Left cardiac atrium (tissue), 4 donors: ENCODE measurements at regions not wholly inside any gene's neighbourhood (a gene's known extent, or its start where the extent isn't known, plus 50 kb on each side); places are given as distances from the start of the nearest gene placed in this dataset.
A peak's percentile ranks its signal among the peaks of the same experiment; 100 is the strongest.

Experiments
- ATAC-seq, 2 donors: fragments of 200-7000 bp; cut with Tn5 transposase; one replicate each; pipeline ENCODE4 v1.9.1; 2020; ENCODE audit warnings: mild to moderate bottlenecking in 2 of 2, moderate library complexity in 2 of 2
- DNase-seq: peaks from one replicate; pipeline ENCODE4 v3.0.0-alpha.2; 2020
- intact Hi-C, 2 donors: fragments of 100-400 bp; cut with DNase I; formaldehyde crosslinking; loops; one replicate each; pipeline versions ENCODE4 v1.14.1 to v1.15.1; 2022 to 2023
- donor health status: DM: no; HTN: yes; CAD: no.
- donor health status: DM: no; HTN: yes; CAD: no; lungs with severe emphysema.
- donor health status: DM: yes; HTN: yes; CAD: no.
- donor health status: Dilated cardiomyopathy.

DNA sequence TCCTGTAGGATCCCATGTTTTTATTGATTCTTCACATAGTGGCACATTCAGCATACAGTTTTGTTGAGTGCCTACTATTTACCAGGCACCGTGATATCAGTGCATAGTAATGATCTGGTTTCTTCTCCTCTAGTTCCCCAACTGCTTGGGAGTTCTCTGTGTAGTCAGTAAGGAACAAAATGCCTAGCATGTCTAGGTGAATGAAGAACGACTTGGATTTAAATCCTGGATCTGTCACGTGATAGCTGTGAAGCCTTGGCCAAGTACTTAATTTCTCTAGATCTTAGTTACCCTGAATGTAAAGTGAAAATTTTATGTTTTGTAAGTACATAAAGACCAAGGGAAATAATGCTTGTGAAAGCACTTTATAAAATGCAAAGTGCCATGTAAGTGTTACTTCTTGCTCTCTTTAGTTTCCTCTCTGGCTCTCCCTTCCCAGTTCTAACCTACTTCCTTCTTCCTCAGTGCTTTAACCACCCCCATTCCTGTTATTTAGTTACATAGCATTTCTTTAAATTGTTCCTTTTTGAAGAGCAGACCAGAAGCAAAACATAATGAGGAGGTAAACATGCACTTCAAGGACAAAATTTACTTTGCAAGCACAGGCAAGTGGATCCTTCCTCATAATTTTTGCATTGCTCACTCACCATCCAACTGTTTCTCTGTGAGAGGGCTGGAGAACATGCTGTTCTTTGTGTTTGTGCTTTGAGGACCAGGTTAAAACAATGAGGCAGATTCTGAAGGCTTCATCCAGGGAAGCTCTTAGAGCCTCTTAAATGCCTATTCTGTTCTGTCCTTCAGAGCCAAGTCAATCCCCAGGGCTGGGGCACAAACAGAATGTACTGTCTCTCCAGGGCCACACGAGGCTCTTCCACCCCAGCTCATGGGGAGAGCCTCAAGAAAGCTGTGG, 353.9 kb upstream of the TENM4 start:
- no peak for DNase-seq
- intact Hi-C loops = no loop called here
- no peak for ATAC-seq

DNA sequence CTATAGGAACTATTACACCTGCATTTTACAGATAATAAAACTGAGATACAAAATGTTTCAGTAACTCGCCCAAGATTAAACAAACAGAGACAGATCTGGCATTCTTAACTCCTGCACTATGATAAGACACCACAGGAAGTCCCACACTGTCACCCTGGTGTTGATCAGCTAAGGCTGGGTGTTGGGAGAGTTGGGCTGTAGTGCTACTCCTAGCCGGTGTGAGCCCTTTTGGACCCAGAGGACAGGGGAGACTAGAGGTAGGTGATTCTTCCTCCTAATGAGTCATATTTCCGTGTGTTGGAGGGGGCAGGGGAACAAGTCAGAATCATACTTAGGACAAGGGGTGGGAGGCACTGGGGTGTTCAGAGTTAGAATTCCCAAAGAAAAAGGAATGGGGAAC, 353.2 kb upstream of the TENM4 start:
- ATAC-seq (no peak), DNase-seq (no peak)
- intact Hi-C loops = no loop called here

DNA sequence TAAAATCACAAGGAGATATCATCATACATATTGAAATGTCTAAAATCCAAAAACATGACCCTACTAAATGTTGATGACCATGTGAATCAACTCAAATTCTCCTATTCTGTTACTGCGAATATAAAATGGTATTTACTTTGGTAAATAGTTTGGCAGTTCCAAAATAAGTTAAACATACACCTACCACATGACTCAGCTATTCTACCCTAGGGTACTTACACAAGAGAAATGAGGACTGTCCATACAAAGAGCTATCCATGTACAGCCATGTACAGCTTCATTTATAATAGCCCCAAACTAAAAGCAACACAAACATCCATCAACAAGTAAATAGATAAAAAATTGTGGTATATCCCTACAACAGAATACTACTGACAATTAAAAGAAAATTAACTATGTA, 346.1 kb upstream of the TENM4 start:
- no peak for DNase-seq
- intact Hi-C loops = no loop called here
- ATAC-seq = no peak

DNA sequence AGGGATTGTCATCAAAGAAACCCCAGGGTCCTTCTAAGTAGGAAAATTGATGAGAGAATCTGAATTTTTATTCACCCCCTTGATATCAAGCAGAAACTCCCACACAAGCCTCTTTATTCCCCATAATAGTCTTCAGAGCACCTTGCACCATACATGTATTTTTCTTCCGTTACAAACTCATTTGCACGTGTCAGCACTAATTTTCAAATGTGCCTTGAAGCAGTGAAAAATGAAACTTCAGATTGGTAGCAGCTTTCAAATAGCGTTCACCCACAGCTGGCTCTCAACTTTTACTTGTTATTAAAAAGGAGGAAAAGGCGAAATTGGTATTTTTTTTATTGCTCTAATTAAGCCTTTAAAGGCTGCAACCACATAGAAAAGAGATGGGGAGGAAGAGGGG, 343.0 kb upstream of the TENM4 start:
- intact Hi-C loops = no loop called here

DNA sequence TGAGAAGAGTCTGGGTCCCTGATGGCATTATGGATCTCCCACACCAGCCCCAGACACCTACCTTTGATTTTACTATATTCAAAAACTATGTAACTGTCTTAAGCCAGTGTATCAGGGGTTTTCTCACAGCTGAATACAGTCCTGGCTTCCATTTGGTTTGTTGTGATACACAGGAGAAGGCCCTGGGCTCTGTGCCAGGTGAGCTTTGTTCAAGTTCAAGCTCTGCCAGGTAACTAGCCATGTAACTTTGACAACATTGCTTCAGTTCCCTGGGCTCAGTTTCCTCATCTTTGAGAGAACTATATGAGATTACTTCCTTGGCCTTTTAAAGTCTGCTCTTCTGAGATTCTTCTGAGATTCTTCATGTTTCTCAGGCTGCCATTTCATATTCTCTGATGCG, 327.5 kb upstream of the TENM4 start:
- ATAC-seq (no peak), DNase-seq (no peak)
- intact Hi-C loops = no loop called here

More for the DNA sequence above, 343.0 kb upstream of the TENM4 start:
- DNase-seq = no peak
- no peak for ATAC-seq

DNA sequence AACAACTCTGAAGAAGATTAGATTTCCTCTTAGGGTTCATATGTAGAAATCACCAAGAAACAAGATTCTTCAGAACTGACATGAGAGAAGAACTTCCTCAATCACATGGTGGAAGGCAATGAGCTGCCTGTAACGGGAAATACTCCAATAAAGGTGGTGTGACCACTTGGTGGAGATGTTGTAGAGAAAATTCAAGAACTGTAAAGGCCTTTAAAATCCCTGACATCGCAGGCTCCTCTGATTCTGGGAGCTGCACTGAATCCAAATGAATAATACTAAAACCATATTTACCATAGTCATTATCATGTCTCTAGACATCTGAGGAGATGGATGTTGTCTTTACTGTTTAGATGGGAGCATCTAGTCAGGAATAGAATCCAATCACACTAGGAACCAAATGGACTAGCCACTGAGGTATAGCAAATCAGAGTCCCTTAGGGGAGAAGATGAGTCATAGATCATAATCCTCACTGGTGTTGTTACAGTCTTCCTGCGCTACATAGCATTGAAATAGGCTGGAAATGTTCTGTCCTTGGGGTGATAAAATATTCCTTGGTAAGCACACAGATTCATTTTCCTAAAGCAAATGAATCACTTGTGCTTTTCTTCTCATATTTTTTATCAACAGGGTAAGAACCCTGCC, 321.6 kb upstream of the TENM4 start:
- DNase-seq = no peak
- intact Hi-C loops = no loop called here
- no peak for ATAC-seq

DNA sequence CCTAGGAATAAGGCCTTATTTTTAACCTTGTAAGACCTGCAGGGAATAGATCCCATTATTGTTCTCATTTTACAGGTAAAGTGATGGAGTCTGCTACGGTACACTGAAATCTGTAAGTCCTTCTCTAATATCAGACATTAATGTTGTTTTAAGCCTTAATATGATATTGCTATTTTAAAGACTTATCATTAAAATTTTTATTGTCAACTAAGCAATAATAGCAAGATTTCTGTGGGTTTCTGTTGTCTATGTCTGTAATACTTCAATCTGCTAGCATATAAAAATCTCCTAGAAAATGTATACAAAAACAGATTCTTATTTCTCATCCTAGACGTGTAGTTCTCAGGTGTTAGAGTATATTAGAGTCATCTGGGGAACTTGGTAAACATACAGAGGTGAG, 317.5 kb upstream of the TENM4 start:
- DNase-seq (no peak), ATAC-seq (no peak)
- intact Hi-C loops = no loop called here

DNA sequence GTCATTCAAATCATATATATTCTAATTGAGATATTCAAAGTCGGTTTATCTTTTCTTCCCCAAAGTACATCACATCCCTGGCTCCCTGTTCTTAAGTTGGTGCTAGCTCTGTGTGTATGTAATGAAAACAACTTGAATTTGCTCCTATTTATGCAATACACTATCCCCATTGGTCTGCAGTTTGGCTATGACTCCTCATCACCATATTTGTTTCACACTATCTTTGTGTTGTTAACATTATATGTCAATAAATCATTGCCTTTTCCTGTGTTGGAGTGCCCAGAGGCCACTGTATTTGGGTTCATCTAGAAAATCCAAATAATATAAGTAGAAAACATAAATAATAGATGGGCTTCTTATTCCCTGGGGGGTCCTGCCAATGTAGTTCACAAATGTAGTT, 306.6 kb upstream of the TENM4 start:
- intact Hi-C loops = no loop called here
- DNase-seq (no peak), ATAC-seq (no peak)

DNA sequence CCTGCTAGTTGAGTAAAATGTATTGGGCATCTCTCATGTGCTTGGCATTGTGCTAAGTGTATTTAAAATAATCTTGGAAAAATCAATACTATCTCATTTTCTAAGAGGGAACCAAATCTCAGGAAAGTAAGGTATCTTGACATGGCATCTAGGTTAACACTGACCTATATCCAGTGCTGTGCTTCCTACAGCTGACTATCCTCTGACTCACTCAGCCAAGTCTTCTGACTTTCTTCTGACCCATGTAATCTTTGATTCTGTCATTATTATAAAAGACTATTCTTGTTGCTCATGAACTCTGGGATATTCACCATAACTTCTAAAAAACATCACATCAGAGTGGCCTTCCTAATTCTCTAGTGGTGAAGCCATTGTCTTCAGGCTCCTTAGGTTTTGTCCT, 304.1 kb upstream of the TENM4 start:
- no peak for ATAC-seq
- no peak for DNase-seq
- intact Hi-C loops = no loop called here

DNA sequence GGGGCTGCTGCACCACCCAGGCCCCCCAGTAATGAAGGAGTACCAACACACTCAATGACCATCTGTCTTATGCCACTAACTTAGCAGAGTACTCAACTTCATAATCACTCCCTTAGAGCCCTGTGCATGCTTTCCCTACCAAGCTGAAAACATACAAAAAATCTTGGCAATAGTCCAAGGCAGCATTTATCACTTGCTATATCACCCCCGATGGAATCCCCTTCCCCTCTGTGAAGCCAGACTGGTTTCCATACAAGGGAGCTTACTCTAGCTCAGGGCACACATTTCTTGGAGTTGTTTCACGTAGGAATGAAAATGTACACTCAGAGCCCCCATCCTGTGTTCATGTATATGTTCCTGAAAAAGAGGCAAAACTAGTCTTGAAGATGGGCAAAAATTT, 301.3 kb upstream of the TENM4 start:
- intact Hi-C loops = no loop called here
- ATAC-seq = no peak
- no peak for DNase-seq

DNA sequence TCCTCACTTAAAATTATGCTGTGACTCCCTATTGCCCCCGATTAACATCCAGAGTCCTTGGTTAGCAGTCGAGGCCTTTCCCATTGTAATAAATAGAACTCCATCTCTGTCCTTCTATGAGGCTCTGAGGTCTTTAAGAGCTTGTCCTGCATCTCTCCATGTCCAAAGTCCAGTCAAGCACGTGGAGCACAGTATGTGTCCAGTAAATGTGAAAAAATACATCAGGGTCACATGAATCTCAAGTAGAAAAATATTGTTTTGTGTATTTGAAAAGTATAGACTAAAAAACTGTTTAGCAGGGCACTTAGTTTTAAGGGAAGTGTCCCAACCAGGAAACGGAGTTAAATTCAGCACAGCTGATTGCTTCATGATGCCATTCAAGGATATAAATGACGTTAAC, 298.8 kb upstream of the TENM4 start:
- DNase-seq (no peak), ATAC-seq (no peak)
- intact Hi-C loops = no loop called here

DNA sequence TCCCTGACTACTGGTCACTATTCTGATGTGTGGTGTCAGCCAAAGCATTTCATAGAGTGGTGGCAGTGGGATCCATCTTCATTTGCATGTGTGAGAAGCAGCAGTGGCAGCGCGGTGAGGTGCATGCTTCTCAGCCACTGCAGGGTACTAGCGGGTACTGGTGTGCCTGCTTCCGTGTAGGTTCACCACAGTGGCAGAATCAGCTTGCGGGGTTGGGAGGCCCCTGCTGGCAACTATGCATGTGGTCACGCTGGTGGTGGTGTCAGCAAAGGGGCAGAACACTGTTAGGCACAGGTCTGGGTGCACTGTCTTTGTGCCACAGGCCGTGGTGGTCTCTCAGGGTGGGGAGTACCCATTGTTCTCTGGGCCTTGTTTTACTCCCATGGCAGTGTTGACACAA, 286.4 kb upstream of the TENM4 start:
- DNase-seq (no peak), ATAC-seq (no peak)
- intact Hi-C loops = no loop called here

DNA sequence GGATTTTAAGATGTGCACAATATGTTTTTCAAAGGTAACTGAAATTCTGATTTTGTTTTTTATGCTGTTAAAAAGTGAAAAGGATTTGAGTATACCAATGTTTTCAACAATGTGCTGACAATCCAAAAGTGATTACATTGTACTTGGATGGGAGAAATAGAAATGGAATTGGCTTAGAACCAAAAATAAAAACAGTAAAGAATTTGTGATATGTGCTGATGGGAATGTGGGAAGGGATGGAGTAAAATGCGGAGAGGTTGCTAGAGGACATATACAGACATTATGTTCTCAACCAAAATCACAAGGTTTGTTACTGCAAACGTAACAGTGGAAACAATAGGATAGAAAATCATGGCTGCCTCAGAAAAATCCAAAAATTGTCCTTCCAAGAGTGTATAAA, 279.3 kb upstream of the TENM4 start:
- intact Hi-C loops = no loop called here
- DNase-seq (no peak), ATAC-seq (no peak)

DNA sequence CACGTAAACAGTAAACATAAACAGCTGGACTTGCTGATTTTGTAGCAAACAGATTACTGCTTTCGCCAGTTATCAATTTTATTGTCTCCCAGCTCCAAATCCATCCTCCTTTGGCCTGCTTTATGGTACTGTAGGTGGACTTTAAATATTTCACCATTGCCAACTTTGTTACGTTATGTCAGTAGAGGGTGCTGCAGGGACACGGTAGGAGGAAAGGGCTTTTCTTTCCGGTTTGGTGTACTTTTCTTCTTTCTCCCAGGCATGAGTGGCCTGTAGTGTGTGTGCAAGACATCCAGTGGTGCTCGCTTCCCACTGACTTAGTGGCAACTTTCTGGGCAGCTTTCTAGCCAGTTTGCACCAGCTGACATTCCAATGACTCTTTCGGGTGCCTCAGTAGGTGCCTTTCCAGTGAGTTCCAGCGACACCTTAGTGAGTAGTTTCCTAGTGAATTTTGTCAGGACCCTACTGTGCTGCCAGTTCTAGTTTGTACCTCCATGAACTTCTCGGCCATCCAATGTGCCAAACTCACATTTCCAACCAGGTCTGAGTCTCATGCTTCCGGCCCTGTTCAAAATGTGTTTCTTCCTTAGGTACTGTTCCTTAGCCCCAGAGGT, 267.6 kb upstream of the TENM4 start:
- DNase-seq (no peak), ATAC-seq (peak in 1 of 2 donors; percentile 19)
- intact Hi-C loops = no loop called here

DNA sequence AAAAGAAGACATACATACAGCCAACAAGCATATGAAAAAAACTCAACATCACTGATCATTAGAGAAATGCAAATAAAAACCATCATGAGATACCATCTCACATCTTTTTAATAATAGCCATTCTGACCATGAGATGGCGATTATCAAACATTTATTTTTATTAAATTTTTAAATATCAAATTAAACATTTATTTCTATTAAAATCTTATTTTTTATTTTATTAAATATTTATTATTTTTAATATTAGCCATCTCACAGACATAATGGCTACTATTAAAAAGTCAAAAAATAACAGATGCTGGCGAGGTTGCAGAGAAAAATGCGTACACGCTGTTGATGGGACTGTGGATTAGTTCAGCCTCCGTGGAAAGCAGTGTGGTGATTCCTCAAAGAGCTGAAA, 264.8 kb upstream of the TENM4 start:
- no peak for DNase-seq
- intact Hi-C loops = no loop called here
- ATAC-seq = no peak

DNA sequence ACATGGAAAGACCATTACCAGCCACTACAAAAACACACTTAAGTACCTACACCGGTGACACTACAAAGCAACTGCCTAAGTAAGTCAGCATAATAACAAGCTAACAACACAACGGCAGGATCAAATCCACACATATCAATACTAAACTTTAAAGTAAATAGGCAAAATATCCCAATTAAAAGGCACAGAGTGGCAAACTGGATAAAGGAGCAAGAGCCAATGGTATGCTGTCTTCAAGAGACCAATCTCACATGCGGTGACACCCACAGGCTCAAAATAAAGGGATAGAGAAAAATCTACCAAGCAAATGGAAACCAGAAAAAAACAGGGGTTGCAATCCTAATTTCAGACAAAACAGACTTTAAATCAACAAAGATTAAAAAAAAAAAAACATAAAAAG, 261.5 kb upstream of the TENM4 start:
- no peak for ATAC-seq
- intact Hi-C loops = no loop called here
- no peak for DNase-seq

DNA sequence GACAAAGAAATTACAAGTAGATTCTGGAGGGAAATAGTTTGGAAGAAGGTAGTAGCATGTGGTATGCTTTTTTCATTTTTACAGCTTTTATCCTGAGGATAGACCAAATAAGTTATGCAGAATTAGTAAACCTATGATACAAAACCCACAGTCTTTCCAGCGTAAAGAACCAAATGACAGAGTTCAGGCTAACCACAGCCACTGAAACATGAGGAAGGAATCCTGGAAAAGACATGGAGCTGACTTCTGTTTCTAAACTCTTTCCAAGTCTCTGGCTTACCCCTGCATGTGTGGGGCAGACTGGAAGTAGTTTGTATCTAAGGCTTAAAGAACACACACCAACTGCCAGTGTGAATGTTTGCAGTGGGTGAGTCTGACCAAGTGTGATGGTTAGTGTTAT, 258.4 kb upstream of the TENM4 start:
- DNase-seq (no peak), ATAC-seq (no peak)
- intact Hi-C loops = no loop called here

DNA sequence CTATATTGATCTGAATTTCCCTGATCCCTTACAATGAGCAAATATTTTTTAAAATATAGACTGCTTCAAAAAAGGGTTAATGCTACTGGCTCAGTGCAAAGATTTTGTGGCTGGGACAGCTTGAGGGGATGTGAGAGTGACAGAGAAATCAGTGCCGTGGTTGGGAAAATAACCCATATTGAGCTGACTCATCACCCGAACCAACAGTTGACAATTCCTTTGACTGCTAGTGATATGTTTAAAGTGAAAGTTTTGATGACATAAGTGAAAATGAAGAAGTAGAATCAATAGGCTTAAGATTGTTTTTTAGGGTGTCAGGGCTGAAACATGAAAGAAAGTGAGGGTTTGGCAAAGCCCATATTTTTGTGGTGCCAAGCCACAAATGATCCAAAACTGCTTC, 257.1 kb upstream of the TENM4 start:
- no peak for DNase-seq
- ATAC-seq = no peak
- intact Hi-C loops = no loop called here

DNA sequence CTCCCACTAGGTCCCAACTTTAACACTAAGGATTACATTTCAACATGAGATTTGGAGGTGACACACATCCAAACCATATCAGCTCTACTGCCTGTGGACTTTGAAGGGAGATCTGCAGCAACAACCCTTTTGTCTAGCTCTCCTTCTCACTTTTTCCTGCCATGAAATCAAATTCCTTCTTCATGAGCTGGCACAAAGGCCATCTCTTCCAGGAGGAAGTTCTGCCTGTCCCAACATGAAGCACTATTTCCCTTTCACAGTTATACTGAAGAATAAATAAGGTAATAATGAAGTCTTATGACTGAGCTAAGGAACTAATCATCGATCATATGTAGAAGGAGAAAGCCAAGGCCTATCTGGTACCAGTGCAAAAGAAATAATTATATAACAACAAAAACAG, 253.5 kb upstream of the TENM4 start:
- ATAC-seq (no peak), DNase-seq (no peak)
- intact Hi-C loops = no loop called here

DNA sequence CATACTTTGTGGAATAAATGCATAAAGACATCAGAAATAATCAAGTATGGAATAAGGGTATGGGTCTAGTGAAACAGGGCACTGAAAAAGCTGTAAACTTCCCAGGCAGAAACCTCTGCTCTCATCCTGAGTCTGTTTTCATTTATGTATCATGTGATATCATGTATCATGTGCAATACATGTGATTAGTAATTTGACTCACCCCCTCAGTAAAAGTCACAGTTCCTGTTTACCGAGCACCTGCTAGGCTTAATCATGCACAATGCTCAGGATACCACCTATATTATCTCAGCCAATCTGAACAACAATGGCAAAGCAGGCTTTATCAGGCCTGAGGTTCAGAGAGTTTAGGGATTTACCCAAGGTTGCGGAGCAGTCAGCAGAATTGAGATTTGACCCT, 250.6 kb upstream of the TENM4 start:
- DNase-seq = no peak
- no peak for ATAC-seq
- intact Hi-C loops = no loop called here
